Keratinocyte (primary cell): ENCODE measurements at regions not wholly inside any gene's neighbourhood (a gene's known extent, or its start where the extent isn't known, plus 50 kb on each side); places are given as distances from the start of the nearest gene placed in this dataset.

ENCODE experiments used
- EZH2 ChIP-seq: IDR thresholded peaks from one replicate; pipeline ENCODE4 v1.6.1; 2012; ENCODE audit warnings: inconsistent platforms, mild to moderate bottlenecking, low read length, moderate library complexity
- TF ChIP-seq, protein P1 (sequence below), 3 experiments: IDR thresholded peaks in 1 of 3; conservative IDR thresholded peaks in 1 of 3; optimal IDR thresholded peaks in 1 of 3; 2 replicates in 2 of 3; 3 replicates in 1 of 3; pipeline versions ENCODE3 to v1.5.1; 2011; ENCODE audit warnings: low read length in 3 of 3, mild to moderate bottlenecking in 3 of 3, moderate library complexity in 2 of 3, control low read depth in 1 of 3, inconsistent platforms in 1 of 3; ENCODE audit not compliant: insufficient read depth in 2 of 3; ENCODE audit errors: extremely low read depth in 1 of 3

DNA sequence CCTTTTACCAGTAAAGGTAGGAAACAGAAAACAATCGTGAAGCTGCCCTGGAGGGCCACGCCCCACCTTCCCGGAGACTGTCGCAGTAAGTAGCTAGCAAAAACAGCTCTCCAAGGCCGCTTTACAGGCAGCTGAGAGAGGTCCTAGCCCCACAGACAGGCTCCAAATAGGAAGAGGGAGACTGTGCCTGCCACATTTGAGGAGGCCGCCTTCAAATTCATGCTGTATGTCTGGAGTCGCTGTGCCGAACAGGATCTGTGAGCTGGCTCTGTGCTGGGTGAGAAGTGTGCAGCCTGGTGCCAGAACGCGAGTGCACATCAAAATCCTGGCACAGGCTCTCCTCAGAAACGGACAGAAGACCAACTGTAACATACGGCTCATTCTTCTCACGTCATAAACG lies 582.2 kb downstream of the CETN3 start:
- no peak for TF ChIP-seq EZH2
- TF ChIP-seq, protein P1, sequence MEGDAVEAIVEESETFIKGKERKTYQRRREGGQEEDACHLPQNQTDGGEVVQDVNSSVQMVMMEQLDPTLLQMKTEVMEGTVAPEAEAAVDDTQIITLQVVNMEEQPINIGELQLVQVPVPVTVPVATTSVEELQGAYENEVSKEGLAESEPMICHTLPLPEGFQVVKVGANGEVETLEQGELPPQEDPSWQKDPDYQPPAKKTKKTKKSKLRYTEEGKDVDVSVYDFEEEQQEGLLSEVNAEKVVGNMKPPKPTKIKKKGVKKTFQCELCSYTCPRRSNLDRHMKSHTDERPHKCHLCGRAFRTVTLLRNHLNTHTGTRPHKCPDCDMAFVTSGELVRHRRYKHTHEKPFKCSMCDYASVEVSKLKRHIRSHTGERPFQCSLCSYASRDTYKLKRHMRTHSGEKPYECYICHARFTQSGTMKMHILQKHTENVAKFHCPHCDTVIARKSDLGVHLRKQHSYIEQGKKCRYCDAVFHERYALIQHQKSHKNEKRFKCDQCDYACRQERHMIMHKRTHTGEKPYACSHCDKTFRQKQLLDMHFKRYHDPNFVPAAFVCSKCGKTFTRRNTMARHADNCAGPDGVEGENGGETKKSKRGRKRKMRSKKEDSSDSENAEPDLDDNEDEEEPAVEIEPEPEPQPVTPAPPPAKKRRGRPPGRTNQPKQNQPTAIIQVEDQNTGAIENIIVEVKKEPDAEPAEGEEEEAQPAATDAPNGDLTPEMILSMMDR (optimal IDR thresholded peaks at IDR 0.05 in 1 of 3, IDR thresholded peaks at IDR 0.05 in 1 of 3, conservative IDR thresholded peaks at IDR 0.05 in 1 of 3; ENCODE audit: extremely low read depth in 1 of 3, insufficient read depth in 2 of 3, low read length in 3 of 3): no peak
